Pancreas (tissue), 10 donors: ENCODE measurements at regions not wholly inside any gene's neighbourhood (a gene's known extent, or its start where the extent isn't known, plus 50 kb on each side); places are given as distances from the start of the nearest gene placed in this dataset.
"Not testable (repeated sequence)": the region's sequence is repeated elsewhere in the genome, so short reads cannot be mapped to it uniquely, and the experiment has no call there.

Experiments
- ATAC-seq, 4 donors: fragments of 200-7000 bp; cut with Tn5 transposase; one replicate each; pipeline versions ENCODE4 v1.8.0 to v1.9.1; 2020; ENCODE audit warnings: mild to moderate bottlenecking in 4 of 4, moderate library complexity in 4 of 4
- DNase-seq, 6 donors: peaks; one replicate each; pipeline ENCODE4 v3.0.0-alpha.2; 2020
- FAIRE-seq: peaks from 2 replicates; lab custom pipeline; 2012; peaks lifted over from hg19 to GRCh38; lab: Jason Lieb, UNC
- H3K27ac ChIP-seq, 4 donors: fragments of 200-600 bp; sonication (generic); 1 replicate in 3 of 4; 2 replicates in 1 of 4; pipeline versions ENCODE4 v1.5.0 to v1.8.0; 2020
- H3K27me3 ChIP-seq, 4 donors: fragments of 200-600 bp; one replicate each; pipeline ENCODE4 v1.8.0; 2021
- H3K36me3 ChIP-seq, 3 donors: fragments of 200-600 bp; sonication (generic) in 1 of 3; one replicate each; pipeline versions ENCODE4 v1.5.0 to v1.8.0; 2020 to 2021
- H3K4me1 ChIP-seq, 3 donors: fragments of 200-600 bp; one replicate each; pipeline ENCODE4 v1.8.0; 2021
- H3K4me3 ChIP-seq, 4 donors: fragments of 200-600 bp; sonication (generic) in 2 of 4; one replicate each; pipeline versions ENCODE4 v1.5.0 to v1.8.0; 2020 to 2021
- H3K9me3 ChIP-seq, 4 donors: fragments of 200-600 bp; one replicate each; pipeline ENCODE4 v1.8.0; 2021
- CTCF ChIP-seq, 4 donors: fragments of 200-600 bp; sonication (generic) in 3 of 4; IDR thresholded peaks; one replicate each; pipeline versions ENCODE4 v1.5.0 to v1.8.0; 2021; ENCODE audit warnings: antibody characterized with exemption in 4 of 4
- WGBS, 2 donors: extraction: QIAGEN DNeasy Blood & Tissue Kit; methylation state at CpG; one replicate each; pipeline ENCODE4 v1.1.7; 2013; 5-methylcytosine and 5-hydroxymethylcytosine counted together
- intact Hi-C, 3 donors: fragments of 100-400 bp; cut with DNase I; formaldehyde crosslinking; loops; one replicate each; pipeline versions ENCODE4 v1.11.1 to v1.14.2; 2022
- donor health status: healthy with polysubstance abuse.
- donor health status: DM: no; HTN: no; CAD: no; lungs with moderate emphysema.
- donor health status: DM: no; HTN: no; CAD: no.
- donor health status: control.
- donor health status: control.
- donor health status: Bipolar disorder and iron deficiency.
- donor health status: DM: yes; HTN: yes; CAD: no.
- donor health status: DM: no; HTN: no; CAD: no.
- donor health status: DM: no; HTN: no; CAD: no.
- donor health status: DM: yes; HTN: yes; CAD: no.

DNA sequence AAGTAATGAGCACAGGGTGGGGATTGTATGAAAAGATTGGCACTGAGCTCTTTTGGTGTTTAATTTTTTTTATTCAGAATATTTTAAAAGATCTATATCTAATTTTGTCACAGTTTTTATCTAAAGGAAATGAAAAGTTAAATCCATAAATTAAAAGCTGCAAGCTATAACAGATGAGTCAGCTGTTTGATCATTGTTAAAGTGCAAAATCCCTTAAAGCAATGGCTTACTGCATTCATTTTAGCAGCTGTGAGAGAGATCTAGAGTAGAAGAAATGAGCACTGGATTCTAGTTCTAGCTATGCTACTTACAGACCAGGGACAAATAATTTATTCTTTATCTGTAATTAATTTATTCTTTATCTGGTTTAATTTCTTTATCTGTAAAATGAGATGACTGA, 245.9 kb downstream of the CD109 start:
- no peak overlapping the region for H3K4me3 ChIP-seq
- no peak for ATAC-seq

GRCh38 chr6:73937805-73938204, 241.8 kb downstream of the CD109 start:
- Histone ChIP-seq H3K27me3 (no peaks in the 10 kb centered on the region), H3K4me3 (no peak overlapping the region), H3K27ac (no peak overlapping the region), H3K36me3 (no peaks in the 10 kb centered on the region), H3K9me3 (no peaks in the 10 kb centered on the region), H3K4me1 (no peaks in the 10 kb centered on the region)
- intact Hi-C loops: no loop called here
- DNase-seq (no peak), ATAC-seq (no peak), FAIRE-seq (no peak)
- no peak for TF ChIP-seq CTCF (IDR thresholded peaks at IDR 0.05)

More for the DNA sequence above, 245.9 kb downstream of the CD109 start:
- H3K9me3 ChIP-seq: no peaks in the 10 kb centered on the region
- intact Hi-C loops: no loop called here
- no peaks in the 10 kb centered on the region for H3K36me3 ChIP-seq
- H3K4me1 ChIP-seq: no peaks in the 10 kb centered on the region
- no peak for DNase-seq
- H3K27me3 ChIP-seq: no peaks in the 10 kb centered on the region
- no peak for FAIRE-seq
- no peak overlapping the region for H3K27ac ChIP-seq
- no peak for TF ChIP-seq CTCF (IDR thresholded peaks at IDR 0.05)

- TF ChIP-seq CTCF (IDR thresholded peaks at IDR 0.05): no peak
- Histone ChIP-seq H3K4me3 (no peak overlapping the region), H3K9me3 (no peaks in the 10 kb centered on the region), H3K4me1 (no peaks in the 10 kb centered on the region), H3K36me3 (no peaks in the 10 kb centered on the region), H3K27ac (no peak overlapping the region), H3K27me3 (no peaks in the 10 kb centered on the region)
- FAIRE-seq: no peak
- no peak for ATAC-seq
- DNase-seq: no peak
- intact Hi-C loops: no loop called here
Observed at GRCh38 chr6:73932866-73933265, 236.9 kb downstream of the CD109 start.

- Histone ChIP-seq H3K4me1 (no peaks in the 10 kb centered on the region), H3K27me3 (no peaks in the 10 kb centered on the region), H3K27ac (no peak overlapping the region), H3K36me3 (no peaks in the 10 kb centered on the region), H3K9me3 (no peaks in the 10 kb centered on the region), H3K4me3 (no peak overlapping the region)
- WGBS, 2 donors: 69 to 76% methylated on average over 3 of the region's 3 CpGs
- TF ChIP-seq CTCF (IDR thresholded peaks at IDR 0.05): no peak
- ATAC-seq (no peak), DNase-seq (no peak), FAIRE-seq (no peak)
- intact Hi-C loops: no loop called here
Observed at GRCh38 chr6:73929405-73929804, 233.4 kb downstream of the CD109 start.

DNA sequence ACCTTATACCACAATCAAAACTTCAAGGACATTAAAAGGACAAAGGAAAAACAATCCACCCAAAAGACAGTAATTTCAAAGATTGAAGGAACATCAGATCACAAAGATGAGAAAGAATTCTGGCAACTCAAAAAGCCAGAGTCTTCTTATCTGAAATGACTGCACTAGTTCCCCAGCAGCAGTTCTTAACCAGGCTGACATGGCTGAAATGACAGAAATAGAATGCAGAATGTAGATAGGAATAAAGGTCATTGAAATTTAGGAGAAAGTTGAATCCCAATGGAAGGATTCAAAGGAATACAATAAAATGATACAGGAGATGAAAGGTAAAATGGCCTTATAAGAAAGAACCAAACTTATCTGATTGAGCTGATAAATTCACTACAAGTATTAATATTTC, 231.4 kb downstream of the CD109 start:
- DNase-seq (no peak), ATAC-seq (no peak), FAIRE-seq (no peak)
- no peak for TF ChIP-seq CTCF (IDR thresholded peaks at IDR 0.05)
- Histone ChIP-seq H3K27me3 (no peaks in the 10 kb centered on the region), H3K9me3 (no peaks in the 10 kb centered on the region), H3K4me3 (no peak overlapping the region), H3K36me3 (no peaks in the 10 kb centered on the region), H3K27ac (no peak overlapping the region), H3K4me1 (no peaks in the 10 kb centered on the region)
- intact Hi-C loops: no loop called here

DNA sequence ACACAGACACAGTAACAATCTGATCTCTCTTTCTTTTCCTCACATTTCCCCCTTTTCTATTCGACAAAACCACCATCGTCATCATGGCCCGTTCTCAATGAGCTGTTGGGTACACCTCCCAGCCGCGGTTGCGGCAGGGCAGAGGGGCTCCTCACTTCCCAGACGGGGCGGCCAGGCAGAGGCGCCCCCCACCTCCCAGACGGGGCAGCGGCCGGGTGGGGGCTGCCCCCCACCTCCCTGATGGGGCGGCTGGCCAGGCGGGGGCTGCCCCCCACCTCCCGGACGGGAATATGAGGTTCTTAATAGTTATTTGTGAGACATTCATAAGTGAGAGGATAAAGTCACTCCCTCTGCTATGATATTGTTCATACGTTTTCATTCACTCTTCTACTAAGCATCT, 229.7 kb downstream of the CD109 start:
- H3K9me3 ChIP-seq, H3K27me3 ChIP-seq, ATAC-seq, FAIRE-seq, H3K4me3 ChIP-seq, DNase-seq, H3K36me3 ChIP-seq, H3K27ac ChIP-seq, intact Hi-C loops, H3K4me1 ChIP-seq: not testable (repeated sequence)
- 72 to 88% methylated on average over 17 of the region's 17 CpGs for WGBS, 2 donors
